CD4-positive, alpha-beta memory T cell (primary cell): ENCODE measurements at regions not wholly inside any gene's neighbourhood (a gene's known extent, or its start where the extent isn't known, plus 50 kb on each side); places are given as distances from the start of the nearest gene placed in this dataset.

Experiments used
- CTCF ChIA-PET: fragments of 350-600 bp; sonication (Branson Sonifier 250); formaldehyde crosslinking; loops from one replicate; lab custom pipeline; 2021; ENCODE audit warnings: inconsistent platforms; ENCODE audit not compliant: partially characterized antibody; lab: Charles Lee
- POLR2A ChIA-PET: fragments of 350-600 bp; sonication (Branson Sonifier 250); formaldehyde crosslinking; loops from one replicate; lab custom pipeline; 2021; ENCODE audit not compliant: partially characterized antibody; lab: Charles Lee
- DNase-seq, 5 donors: peaks; one replicate each; pipeline versions ENCODE4 v3.0.0 to v3.0.0-alpha.2; 2020 to 2022; ENCODE audit warnings: mixed read lengths in 1 of 5
- H3K27ac ChIP-seq: one replicate; pipeline ENCODE4 v1.7.0; 2013; ENCODE audit warnings: low read depth, low read length
- H3K27me3 ChIP-seq: 2 replicates; pipeline ENCODE4 v1.7.0; 2013; ENCODE audit warnings: mild to moderate bottlenecking, low read length, moderate library complexity; ENCODE audit not compliant: insufficient read depth
- H3K36me3 ChIP-seq: 2 replicates; pipeline ENCODE4 v1.7.0; 2013; ENCODE audit warnings: mild to moderate bottlenecking, low read length, moderate library complexity; ENCODE audit not compliant: insufficient read depth
- H3K4me1 ChIP-seq: 2 replicates; pipeline ENCODE4 v1.7.0; 2013; ENCODE audit warnings: mild to moderate bottlenecking, low read length, moderate library complexity; ENCODE audit not compliant: insufficient read depth
- H3K4me3 ChIP-seq, 2 donors: one replicate each; pipeline ENCODE4 v1.7.0; 2013; ENCODE audit warnings: low read length in 2 of 2, mild to moderate bottlenecking in 1 of 2
- H3K9me3 ChIP-seq, 2 donors: one replicate each; pipeline ENCODE4 v1.7.0; 2013; ENCODE audit warnings: low read length in 2 of 2, control low read depth in 1 of 2; ENCODE audit not compliant: control insufficient read depth in 1 of 2
- H3K27ac Mint-ChIP-seq, 7 donors: one replicate each; pipeline ENCODE4 v1.8.0; 2020 to 2021; ENCODE audit warnings: mixed read lengths in 7 of 7, mild to moderate bottlenecking in 6 of 7, inconsistent platforms in 3 of 7, moderate library complexity in 3 of 7
- H3K27me3 Mint-ChIP-seq, 2 donors: one replicate each; pipeline ENCODE4 v1.8.0; 2020 to 2021; ENCODE audit warnings: mixed read lengths in 2 of 2
- H3K36me3 Mint-ChIP-seq, 2 donors: one replicate each; pipeline ENCODE4 v1.8.0; 2020 to 2021; ENCODE audit warnings: mixed read lengths in 2 of 2, inconsistent platforms in 1 of 2, mild to moderate bottlenecking in 1 of 2
- H3K4me1 Mint-ChIP-seq, 4 donors: one replicate each; pipeline ENCODE4 v1.8.0; 2020 to 2021; ENCODE audit warnings: mixed read lengths in 4 of 4, mild to moderate bottlenecking in 1 of 4
- H3K4me3 Mint-ChIP-seq, 8 donors: one replicate each; pipeline ENCODE4 v1.8.0; 2020 to 2021; ENCODE audit warnings: mixed read lengths in 8 of 8, mild to moderate bottlenecking in 7 of 8, moderate library complexity in 6 of 8, inconsistent platforms in 3 of 8
- H3K9me3 Mint-ChIP-seq, 8 donors: one replicate each; pipeline ENCODE4 v1.8.0; 2020 to 2021; ENCODE audit warnings: mixed read lengths in 8 of 8, mild to moderate bottlenecking in 5 of 8, inconsistent platforms in 3 of 8, moderate library complexity in 1 of 8
- intact Hi-C: fragments of 100-400 bp; cut with micrococcal nuclease; formaldehyde crosslinking; loops from one replicate; pipeline ENCODE4 v1.15.1; 2023

GRCh38 chr4:128488055-128488705, 200.6 kb upstream of the PGRMC2 start:
- Mint-ChIP-seq H3K4me1 (no peaks in the 10 kb centered on the region), H3K27me3 (peaks cover 5 to 7% of the 10 kb centered on the region in 2 donors), H3K27ac (no peak overlapping the region), H3K4me3 (no peak overlapping the region), H3K9me3 (peaks cover 0 to 7% (median 0%) of the 10 kb centered on the region in 8 donors), H3K36me3 (no peaks in the 10 kb centered on the region)
- no peak overlapping the region for H3K4me3 ChIP-seq
- no peaks in the 10 kb centered on the region for H3K36me3 ChIP-seq
- H3K4me1 ChIP-seq: no peaks in the 10 kb centered on the region
- no peaks in the 10 kb centered on the region for H3K9me3 ChIP-seq
- POLR2A ChIA-PET: no interaction called here
- CTCF ChIA-PET: no interaction called here
- H3K27me3 ChIP-seq: no peaks in the 10 kb centered on the region
- no peak overlapping the region for H3K27ac ChIP-seq
- DNase-seq: no peak
- intact Hi-C loops: no loop called here

DNA sequence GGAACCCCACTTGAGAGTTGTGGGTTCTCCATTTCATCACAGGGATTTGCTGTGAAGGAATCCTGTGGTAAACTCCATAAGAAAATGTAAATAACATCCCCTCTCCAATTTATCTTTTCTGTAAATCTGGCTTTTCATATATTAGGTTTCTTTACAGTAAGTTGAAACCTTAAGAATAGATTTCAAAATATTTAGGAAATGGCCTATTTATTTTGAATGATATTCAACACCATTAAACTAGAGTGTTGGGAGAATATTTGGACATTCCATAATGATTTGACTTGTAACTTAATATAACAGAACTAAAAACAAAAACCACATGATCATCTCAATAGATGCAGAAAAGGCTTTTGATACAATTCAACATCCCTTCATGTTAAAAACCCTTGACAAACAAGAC, 197.3 kb upstream of the PGRMC2 start:
- peaks cover 0 to 4% (median 0%) of the 10 kb centered on the region in 8 donors for H3K9me3 Mint-ChIP-seq
- ChIA-PET CTCF (no interaction called here), POLR2A (no interaction called here)
- H3K4me3 ChIP-seq: no peak overlapping the region
- H3K36me3 Mint-ChIP-seq: no peaks in the 10 kb centered on the region
- intact Hi-C loops: no loop called here
- no peak overlapping the region for H3K27ac Mint-ChIP-seq
- no peak for DNase-seq
- H3K9me3 ChIP-seq: no peaks in the 10 kb centered on the region
- H3K36me3 ChIP-seq: no peaks in the 10 kb centered on the region
- H3K27me3 ChIP-seq: no peaks in the 10 kb centered on the region
- H3K27ac ChIP-seq: no peak overlapping the region
- no peaks in the 10 kb centered on the region for H3K4me1 ChIP-seq
- H3K4me3 Mint-ChIP-seq: no peak overlapping the region
- H3K4me1 Mint-ChIP-seq: no peaks in the 10 kb centered on the region
- H3K27me3 Mint-ChIP-seq: peaks cover 0 to 5% of the 10 kb centered on the region in 2 donors

- CTCF ChIA-PET: no interaction called here
These were observed 196.2 kb upstream of the PGRMC2 start for GRCh38 chr4:128483816-128484215.

DNA sequence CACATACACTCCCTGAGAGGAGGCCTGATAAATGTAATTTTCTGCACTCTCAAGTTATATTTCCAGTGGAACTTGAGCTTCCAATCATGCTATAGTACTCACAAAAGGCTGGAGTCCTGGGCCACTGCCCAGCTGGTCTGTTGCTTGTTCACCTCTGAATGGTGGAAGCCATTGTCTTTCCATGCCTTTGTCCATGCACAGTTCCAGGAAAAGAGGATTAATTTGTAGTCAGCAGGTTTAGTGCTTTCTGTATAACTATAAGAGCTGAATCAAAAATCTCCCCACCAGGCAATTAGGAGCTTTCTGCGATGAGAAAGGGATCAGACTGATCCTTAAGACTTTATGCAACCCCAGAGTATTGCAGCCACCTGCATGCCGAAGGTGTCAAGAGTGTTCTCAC, 195.4 kb upstream of the PGRMC2 start:
- no peaks in the 10 kb centered on the region for H3K36me3 Mint-ChIP-seq

More at GRCh38 chr4:128483816-128484215, 196.2 kb upstream of the PGRMC2 start:
- Histone ChIP-seq H3K9me3 (no peaks in the 10 kb centered on the region), H3K4me1 (no peaks in the 10 kb centered on the region), H3K36me3 (no peaks in the 10 kb centered on the region), H3K27ac (no peak overlapping the region), H3K27me3 (no peaks in the 10 kb centered on the region), H3K4me3 (no peak overlapping the region)
- DNase-seq: no peak
- no peak overlapping the region for H3K4me3 Mint-ChIP-seq
- peaks cover 0 to 4% (median 0%) of the 10 kb centered on the region in 8 donors for H3K9me3 Mint-ChIP-seq
- H3K36me3 Mint-ChIP-seq: no peaks in the 10 kb centered on the region
- intact Hi-C loops: no loop called here
- peaks cover 0 to 5% of the 10 kb centered on the region in 2 donors for H3K27me3 Mint-ChIP-seq
- POLR2A ChIA-PET: no interaction called here
- no peaks in the 10 kb centered on the region for H3K4me1 Mint-ChIP-seq
- H3K27ac Mint-ChIP-seq: no peak overlapping the region

DNA sequence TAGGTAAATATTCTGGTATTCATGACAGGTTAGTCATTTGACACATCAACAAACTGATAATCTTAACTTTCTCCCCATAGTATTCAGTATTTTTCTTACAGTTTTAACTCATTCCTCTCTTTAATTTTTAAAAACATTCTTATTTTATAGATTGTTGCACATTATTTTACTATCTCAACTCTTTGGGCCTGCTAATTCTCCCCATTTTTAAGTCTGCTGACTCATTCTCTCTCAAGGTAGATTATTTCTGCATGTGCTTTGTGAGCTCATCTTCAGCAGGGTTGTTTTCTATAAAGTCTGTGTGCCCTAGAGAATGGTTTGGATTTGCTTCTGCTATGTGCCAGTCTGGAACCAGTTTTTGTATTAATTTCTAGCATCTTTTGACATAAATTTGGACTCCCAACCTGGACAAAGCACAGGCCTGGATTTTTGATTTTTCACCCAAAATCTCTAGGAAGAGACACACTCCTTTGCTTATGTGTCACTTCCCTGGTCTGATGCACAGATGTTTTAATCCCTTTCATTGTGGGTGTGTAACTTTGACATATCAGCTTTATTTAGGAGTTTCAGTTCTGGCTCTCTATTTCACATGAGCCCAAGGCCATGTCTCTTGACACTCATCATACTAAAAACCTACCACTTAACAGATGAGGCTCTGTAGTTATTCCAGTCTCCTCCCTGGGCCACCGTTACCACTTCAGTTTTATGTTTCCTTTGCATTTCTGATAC, 194.3 kb upstream of the PGRMC2 start:
- Mint-ChIP-seq H3K27me3 (peaks cover 0 to 3% of the 10 kb centered on the region in 2 donors), H3K4me3 (no peak overlapping the region), H3K36me3 (no peaks in the 10 kb centered on the region), H3K27ac (no peak overlapping the region), H3K4me1 (no peaks in the 10 kb centered on the region), H3K9me3 (peaks cover 0 to 4% (median 0%) of the 10 kb centered on the region in 8 donors)
- Histone ChIP-seq H3K36me3 (no peaks in the 10 kb centered on the region), H3K4me3 (no peak overlapping the region), H3K4me1 (no peaks in the 10 kb centered on the region), H3K9me3 (no peaks in the 10 kb centered on the region), H3K27ac (no peak overlapping the region), H3K27me3 (no peaks in the 10 kb centered on the region)
- intact Hi-C loops: no loop called here
- no peak for DNase-seq
- POLR2A ChIA-PET: no interaction called here
- CTCF ChIA-PET: no interaction called here

More for the DNA sequence above, 195.4 kb upstream of the PGRMC2 start:
- Mint-ChIP-seq H3K27ac (no peak overlapping the region), H3K4me3 (no peak overlapping the region), H3K9me3 (peaks cover 0 to 4% (median 0%) of the 10 kb centered on the region in 8 donors), H3K27me3 (peaks cover 0 to 5% of the 10 kb centered on the region in 2 donors), H3K4me1 (no peaks in the 10 kb centered on the region)
- ChIA-PET CTCF (no interaction called here), POLR2A (no interaction called here)
- intact Hi-C loops: no loop called here
- Histone ChIP-seq H3K4me1 (no peaks in the 10 kb centered on the region), H3K36me3 (no peaks in the 10 kb centered on the region), H3K27me3 (no peaks in the 10 kb centered on the region), H3K4me3 (no peak overlapping the region), H3K27ac (no peak overlapping the region), H3K9me3 (no peaks in the 10 kb centered on the region)
- DNase-seq: no peak

DNA sequence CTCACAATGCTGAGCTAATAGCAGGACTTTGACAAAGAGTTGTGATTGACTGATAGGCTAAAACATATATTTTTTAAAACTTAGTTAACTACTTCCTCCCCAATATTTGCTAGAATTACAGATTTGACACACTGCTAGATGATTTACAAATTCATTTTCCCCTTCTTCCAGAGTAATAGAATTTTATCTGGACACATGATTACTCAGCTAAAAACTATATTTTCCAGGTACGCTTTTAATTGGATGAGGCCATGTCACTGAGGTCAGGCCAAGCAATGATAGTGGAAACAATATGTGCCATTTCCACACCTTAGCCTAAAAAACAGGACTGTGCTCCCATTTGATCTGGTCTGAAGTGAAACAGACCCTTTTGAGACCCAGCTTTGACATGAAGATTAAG, 193.3 kb upstream of the PGRMC2 start:
- intact Hi-C loops: no loop called here
- H3K27ac Mint-ChIP-seq: no peak overlapping the region
- no peaks in the 10 kb centered on the region for H3K9me3 ChIP-seq
- peaks cover 0 to 4% (median 0%) of the 10 kb centered on the region in 8 donors for H3K9me3 Mint-ChIP-seq
- no peak overlapping the region for H3K4me3 ChIP-seq
- H3K36me3 Mint-ChIP-seq: no peaks in the 10 kb centered on the region
- H3K27me3 Mint-ChIP-seq: peaks cover 0 to 3% of the 10 kb centered on the region in 2 donors
- no peak for DNase-seq
- no peak overlapping the region for H3K4me3 Mint-ChIP-seq
- H3K27ac ChIP-seq: no peak overlapping the region
- ChIA-PET POLR2A (no interaction called here), CTCF (no interaction called here)
- H3K4me1 Mint-ChIP-seq: no peaks in the 10 kb centered on the region
- H3K27me3 ChIP-seq: no peaks in the 10 kb centered on the region
- H3K36me3 ChIP-seq: no peaks in the 10 kb centered on the region
- no peaks in the 10 kb centered on the region for H3K4me1 ChIP-seq

- H3K4me3 Mint-ChIP-seq: no peak overlapping the region
- H3K4me1 ChIP-seq: no peaks in the 10 kb centered on the region
- no peak overlapping the region for H3K27ac Mint-ChIP-seq
- DNase-seq: no peak
- H3K27me3 Mint-ChIP-seq: no peaks in the 10 kb centered on the region
- CTCF ChIA-PET: no interaction called here
- H3K9me3 Mint-ChIP-seq: peaks cover 0 to 3% (median 0%) of the 10 kb centered on the region in 8 donors
- POLR2A ChIA-PET: no interaction called here
- H3K4me1 Mint-ChIP-seq: no peaks in the 10 kb centered on the region
- H3K36me3 Mint-ChIP-seq: no peaks in the 10 kb centered on the region
- intact Hi-C loops: no loop called here
- H3K27ac ChIP-seq: no peak overlapping the region
- H3K27me3 ChIP-seq: no peaks in the 10 kb centered on the region
- no peaks in the 10 kb centered on the region for H3K9me3 ChIP-seq
- no peak overlapping the region for H3K4me3 ChIP-seq
- no peaks in the 10 kb centered on the region for H3K36me3 ChIP-seq
These were observed 189.9 kb upstream of the PGRMC2 start for GRCh38 chr4:128477540-128477939.
